ENCODE measurements at regions not wholly inside any gene's neighbourhood (a gene's known extent, or its start where the extent isn't known, plus 50 kb on each side); places are given as distances from the start of the nearest gene placed in this dataset.

DNA sequence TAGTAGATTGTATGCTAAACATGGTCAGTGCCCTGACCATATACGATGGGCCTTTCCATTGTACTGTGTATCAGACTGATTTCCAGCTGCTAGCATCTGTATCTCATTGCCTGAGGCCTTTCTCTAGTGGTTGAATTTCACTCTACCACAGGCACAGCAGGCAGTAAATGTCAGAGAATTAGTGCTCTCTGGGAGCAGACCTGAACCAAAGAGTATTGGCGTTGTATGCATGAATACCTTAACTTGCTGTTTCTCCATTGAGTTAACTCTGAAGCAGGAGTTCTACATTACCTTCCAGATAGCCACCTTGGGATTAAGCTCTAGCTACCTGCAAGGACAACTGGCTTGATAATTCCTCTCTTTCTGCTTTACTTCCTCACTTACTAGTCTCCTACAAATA is 439.2 kb upstream of the EPHA3 start:
- no peak overlapping the region for H3K4me3 ChIP-seq (ENCODE audit: low read depth, low read length)
- TF ChIP-seq, protein P1, sequence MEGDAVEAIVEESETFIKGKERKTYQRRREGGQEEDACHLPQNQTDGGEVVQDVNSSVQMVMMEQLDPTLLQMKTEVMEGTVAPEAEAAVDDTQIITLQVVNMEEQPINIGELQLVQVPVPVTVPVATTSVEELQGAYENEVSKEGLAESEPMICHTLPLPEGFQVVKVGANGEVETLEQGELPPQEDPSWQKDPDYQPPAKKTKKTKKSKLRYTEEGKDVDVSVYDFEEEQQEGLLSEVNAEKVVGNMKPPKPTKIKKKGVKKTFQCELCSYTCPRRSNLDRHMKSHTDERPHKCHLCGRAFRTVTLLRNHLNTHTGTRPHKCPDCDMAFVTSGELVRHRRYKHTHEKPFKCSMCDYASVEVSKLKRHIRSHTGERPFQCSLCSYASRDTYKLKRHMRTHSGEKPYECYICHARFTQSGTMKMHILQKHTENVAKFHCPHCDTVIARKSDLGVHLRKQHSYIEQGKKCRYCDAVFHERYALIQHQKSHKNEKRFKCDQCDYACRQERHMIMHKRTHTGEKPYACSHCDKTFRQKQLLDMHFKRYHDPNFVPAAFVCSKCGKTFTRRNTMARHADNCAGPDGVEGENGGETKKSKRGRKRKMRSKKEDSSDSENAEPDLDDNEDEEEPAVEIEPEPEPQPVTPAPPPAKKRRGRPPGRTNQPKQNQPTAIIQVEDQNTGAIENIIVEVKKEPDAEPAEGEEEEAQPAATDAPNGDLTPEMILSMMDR (conservative IDR thresholded peaks at IDR 0.05; ENCODE audit: low read depth, low read length): no peak
- no peak for DNase-seq (ENCODE audit: low read depth)

DNA sequence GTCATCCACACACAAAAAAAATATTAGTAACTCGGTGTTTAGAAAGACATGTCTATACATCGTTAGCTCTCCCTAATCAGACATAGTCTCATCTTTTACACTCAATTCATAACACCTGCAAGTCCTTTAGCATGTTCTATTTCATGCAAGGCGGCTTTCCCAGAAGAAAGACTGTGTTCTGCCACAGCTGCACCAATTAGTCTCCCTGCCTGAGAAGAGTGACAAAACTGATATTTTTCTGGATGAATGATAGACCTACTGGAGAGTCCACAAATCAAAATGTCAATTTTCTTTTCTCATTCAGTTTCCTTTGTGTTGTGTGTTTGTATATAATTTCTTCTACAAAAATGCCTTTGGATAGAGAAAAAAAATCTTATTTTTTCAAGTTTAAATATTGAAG is 435.8 kb upstream of the EPHA3 start:
- no peak for DNase-seq (ENCODE audit: low read depth)
- H3K4me3 ChIP-seq (ENCODE audit: low read depth, low read length): no peak overlapping the region
- TF ChIP-seq, protein P1 (conservative IDR thresholded peaks at IDR 0.05; ENCODE audit: low read depth, low read length): no peak

DNA sequence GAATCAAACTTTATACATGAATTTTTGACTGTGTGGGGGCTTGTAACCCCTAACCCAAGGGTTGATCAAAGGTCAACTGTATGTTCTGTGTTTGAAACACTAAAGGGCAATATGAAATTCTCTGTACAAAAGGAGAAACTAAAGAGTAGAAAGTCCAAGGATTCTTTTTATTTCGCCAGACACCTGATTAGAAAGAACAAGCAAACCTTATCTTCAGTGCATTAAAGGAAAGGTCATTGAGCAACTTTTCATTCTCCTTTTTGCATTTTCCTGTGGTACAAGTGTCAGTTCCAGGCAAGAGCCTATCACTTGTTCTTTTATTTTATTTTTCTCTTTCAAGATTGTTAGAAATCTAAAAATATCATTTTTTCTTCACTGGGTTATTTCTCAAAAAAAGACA is 430.1 kb upstream of the EPHA3 start:
- TF ChIP-seq, protein P1 (conservative IDR thresholded peaks at IDR 0.05; ENCODE audit: low read depth, low read length): no peak
- no peak for DNase-seq (ENCODE audit: low read depth)
- no peak overlapping the region for H3K4me3 ChIP-seq (ENCODE audit: low read depth, low read length)

DNA sequence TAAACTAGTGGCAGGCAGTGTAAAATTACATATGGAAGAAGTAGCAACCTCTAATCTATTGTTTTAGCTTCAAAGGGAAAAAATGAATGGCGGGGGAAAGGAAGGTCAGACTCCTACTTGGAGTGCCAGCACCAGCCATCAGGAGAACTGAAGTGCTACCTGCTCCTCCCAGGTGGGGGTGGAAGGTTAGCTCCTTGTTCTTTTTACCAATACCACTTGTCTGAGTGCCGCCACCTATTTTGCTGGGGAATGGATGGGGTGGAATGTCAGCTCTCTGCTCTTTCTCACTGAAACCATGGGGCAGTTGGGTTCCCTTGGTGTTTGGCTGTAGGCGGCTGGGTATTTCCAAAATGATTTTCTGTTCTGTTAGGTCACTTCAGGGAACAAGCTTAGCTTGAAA is 428.7 kb upstream of the EPHA3 start:
- TF ChIP-seq, protein P1 (conservative IDR thresholded peaks at IDR 0.05; ENCODE audit: low read depth, low read length): no peak
- no peak overlapping the region for H3K4me3 ChIP-seq (ENCODE audit: low read depth, low read length)
- DNase-seq (ENCODE audit: low read depth): no peak

DNA sequence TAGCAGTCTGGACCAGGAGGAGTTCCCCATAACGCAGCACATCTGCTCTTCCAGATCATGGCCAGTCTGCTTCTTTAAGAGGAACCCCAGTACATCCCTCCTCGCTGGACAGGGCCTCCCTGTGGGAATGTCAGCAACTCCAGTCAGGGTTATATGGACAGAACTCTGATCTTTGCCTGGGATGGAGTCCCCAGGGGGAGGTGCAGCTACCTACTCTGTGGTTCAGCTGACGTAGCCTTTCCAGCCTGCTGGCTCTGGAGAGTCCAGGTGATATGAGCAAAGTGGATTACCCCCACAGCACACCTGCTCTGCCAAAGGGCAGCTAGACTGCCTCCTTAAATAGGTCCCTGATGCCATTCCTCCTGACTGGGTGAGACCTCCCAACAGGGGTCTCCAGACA is 417.1 kb upstream of the EPHA3 start:
- DNase-seq (ENCODE audit: low read depth): no peak
- H3K4me3 ChIP-seq (ENCODE audit: low read depth, low read length): no peak overlapping the region
- TF ChIP-seq, protein P1 (conservative IDR thresholded peaks at IDR 0.05; ENCODE audit: low read depth, low read length): no peak

DNA sequence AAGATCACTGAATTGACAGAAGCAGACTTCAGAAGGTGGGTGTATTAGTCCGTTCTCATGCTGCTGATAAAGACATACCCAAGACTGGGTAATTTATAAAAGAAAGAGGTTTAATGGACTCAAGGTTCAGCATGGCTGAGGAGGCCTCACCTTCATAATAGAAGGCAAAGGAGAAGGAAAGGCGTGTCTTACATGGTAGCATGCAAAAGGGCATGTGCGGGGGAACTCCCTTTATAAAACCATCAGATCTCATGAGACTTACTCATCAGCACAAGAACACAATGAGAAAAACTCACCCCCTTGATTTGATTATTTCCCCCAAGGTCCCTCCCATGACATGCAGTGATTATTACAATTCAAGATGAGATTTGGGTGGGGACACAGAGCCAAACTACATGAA is 416.3 kb upstream of the EPHA3 start:
- TF ChIP-seq, protein P1 (conservative IDR thresholded peaks at IDR 0.05; ENCODE audit: low read depth, low read length): no peak
- DNase-seq (ENCODE audit: low read depth): no peak

DNA sequence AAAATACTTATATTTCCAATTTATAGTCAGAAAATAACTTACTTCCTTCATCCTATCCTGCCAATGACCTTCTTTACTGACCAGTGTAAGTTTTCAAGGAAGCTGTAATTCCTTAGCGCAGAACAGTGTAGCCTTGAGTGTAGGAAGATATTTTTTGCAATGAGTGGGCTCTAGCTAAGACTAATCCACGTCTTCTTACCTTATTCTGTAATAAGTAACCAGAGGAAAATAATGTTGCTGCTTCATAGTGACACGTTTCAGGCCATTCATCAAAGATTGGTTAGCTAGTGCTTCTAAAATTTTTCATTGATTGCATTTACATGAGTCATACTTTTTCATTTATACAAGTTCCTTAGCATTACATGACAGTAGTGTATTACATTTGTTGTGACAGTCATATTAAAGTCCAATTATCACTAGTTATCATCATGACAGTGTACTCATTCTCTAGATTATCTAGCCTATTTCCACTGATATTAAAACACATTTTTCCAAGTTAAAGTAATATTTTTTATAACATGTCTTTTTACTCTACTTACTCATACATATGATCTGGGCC is 403.8 kb upstream of the EPHA3 start:
- TF ChIP-seq, protein P1 (conservative IDR thresholded peaks at IDR 0.05; ENCODE audit: low read depth, low read length): no peak
- H3K4me3 ChIP-seq (ENCODE audit: low read depth, low read length): no peak overlapping the region
- no peak for DNase-seq (ENCODE audit: low read depth)

More for the DNA sequence above, 416.3 kb upstream of the EPHA3 start:
- no peak overlapping the region for H3K4me3 ChIP-seq (ENCODE audit: low read depth, low read length)

All from choroid plexus epithelial cell (primary cell).